Gastrocnemius medialis (tissue), 4 donors: ENCODE measurements at regions not wholly inside any gene's neighbourhood (a gene's known extent, or its start where the extent isn't known, plus 50 kb on each side); places are given as distances from the start of the nearest gene placed in this dataset.
"Not testable (repeated sequence)": the region's sequence is repeated elsewhere in the genome, so short reads cannot be mapped to it uniquely, and the experiment has no call there.

Experiments
- ATAC-seq, 2 donors: fragments of 150-250 bp; one replicate each; pipeline ENCODE4 v1.9.1; 2016
- DNase-seq, 2 donors: peaks; one replicate each; pipeline ENCODE4 v3.0.0-alpha.2; 2019
- H3K27ac ChIP-seq, 4 donors: fragments of 200-600 bp; sonication (generic); 1 replicate in 1 of 4; 2 replicates in 3 of 4; pipeline ENCODE4 v1.5.1; 2016 to 2018; ENCODE audit warnings: mild to moderate bottlenecking in 2 of 4, moderate library complexity in 1 of 4
- H3K27me3 ChIP-seq, 3 donors: fragments of 200-600 bp; sonication (generic) in 2 of 3; 1 replicate in 1 of 3; 2 replicates in 2 of 3; pipeline versions ENCODE4 v1.5.1 to v1.6.0; 2016 to 2019; ENCODE audit warnings: mild to moderate bottlenecking in 1 of 3, moderate library complexity in 1 of 3
- H3K36me3 ChIP-seq, 2 donors: fragments of 200-600 bp; sonication (generic) in 1 of 2; one replicate each; pipeline ENCODE4 v1.5.1; 2017 to 2018
- H3K4me1 ChIP-seq, 2 donors: fragments of 200-600 bp; sonication (generic) in 1 of 2; one replicate each; pipeline ENCODE4 v1.5.1; 2016 to 2017; ENCODE audit warnings: mild to moderate bottlenecking in 2 of 2
- H3K4me3 ChIP-seq, 4 donors: fragments of 200-600 bp; sonication (generic) in 3 of 4; 1 replicate in 1 of 4; 2 replicates in 3 of 4; pipeline ENCODE4 v1.5.1; 2016 to 2019; ENCODE audit warnings: mild to moderate bottlenecking in 2 of 4
- H3K9me3 ChIP-seq, 3 donors: fragments of 200-600 bp; sonication (generic) in 2 of 3; 1 replicate in 1 of 3; 2 replicates in 2 of 3; pipeline ENCODE4 v1.5.1; 2016 to 2019
- CTCF ChIP-seq, 5 experiments: fragments of 450-650 bp in 3 of 5; fragments of 200-600 bp in 2 of 5; sonication (generic) in 2 of 5; IDR thresholded peaks in 4 of 5; conservative IDR thresholded peaks in 1 of 5; 1 replicate in 4 of 5; 2 replicates in 1 of 5; pipeline ENCODE4 v1.5.1; 2016 to 2019; ENCODE audit warnings: antibody characterized with exemption in 5 of 5, mild to moderate bottlenecking in 3 of 5, moderate library complexity in 3 of 5
- POLR2A ChIP-seq, 2 donors: fragments of 450-650 bp; IDR thresholded peaks; one replicate each; pipeline ENCODE4 v1.6.1; 2017; ENCODE audit warnings: antibody characterized with exemption in 2 of 2, mild to moderate bottlenecking in 2 of 2, moderate library complexity in 2 of 2
- in situ Hi-C, 4 donors: fragments of 200-750 bp; cut with MboI; loops; one replicate each; pipeline versions ENCODE4 v1.15.0 to v1.8.0; 2017; ENCODE audit warnings: low sequenced_read_pairs in 4 of 4
- intact Hi-C: fragments of 100-400 bp; cut with DNase I; formaldehyde crosslinking; loops from one replicate; pipeline ENCODE4 v1.15.1; 2023; ENCODE audit warnings: low total_unique reads

DNA sequence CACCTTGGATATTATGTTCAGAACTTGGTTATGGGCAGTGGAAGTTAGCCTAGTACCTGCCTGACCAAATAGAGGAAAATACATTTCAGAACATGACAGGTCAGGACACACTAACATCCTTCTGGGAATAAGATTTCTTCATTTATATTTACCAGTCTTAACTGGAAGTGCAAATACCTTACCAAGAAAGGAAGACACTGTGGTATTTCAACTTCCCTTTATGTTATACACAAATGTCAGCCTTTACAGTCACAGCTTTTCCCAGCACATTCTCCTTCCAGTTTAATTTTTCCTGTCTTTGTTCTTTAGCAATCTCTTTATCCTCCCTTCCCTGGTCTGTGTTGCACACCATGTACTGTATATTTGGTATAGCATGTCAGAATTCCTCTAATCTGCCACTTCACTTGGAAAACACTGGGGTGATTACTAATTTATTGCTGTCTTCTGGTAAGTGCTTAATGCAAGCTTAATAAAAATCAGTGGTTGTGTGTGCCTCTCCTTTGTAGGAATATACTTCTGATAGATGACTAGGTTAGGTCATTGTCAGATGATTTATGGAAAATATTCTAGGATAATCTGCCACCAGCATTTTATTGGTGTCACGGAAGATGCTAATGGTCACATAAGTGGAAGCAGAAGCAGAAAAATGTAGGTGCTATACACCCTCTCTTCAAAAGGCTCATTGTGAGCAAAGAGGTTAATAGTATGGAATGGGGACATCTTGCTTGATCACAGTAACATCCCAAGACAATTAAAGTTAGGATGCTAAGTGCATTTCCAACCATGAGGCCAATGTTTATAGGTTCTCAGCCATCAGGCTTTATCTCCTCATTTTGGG lies 124.3 kb upstream of the STARD13 start:
- no peak for DNase-seq
- H3K27ac ChIP-seq = no peak overlapping the region
- no peaks in the 10 kb centered on the region for H3K4me1 ChIP-seq
- H3K36me3 ChIP-seq = no peaks in the 10 kb centered on the region
- no peaks in the 10 kb centered on the region for H3K27me3 ChIP-seq
- in situ Hi-C loops = no loop called here
- ATAC-seq = no peak
- no peak for TF ChIP-seq POLR2A (IDR thresholded peaks at IDR 0.05)
- no peak for TF ChIP-seq CTCF (IDR thresholded peaks at IDR 0.05 in 4 of 5, conservative IDR thresholded peaks at IDR 0.05 in 1 of 5)
- intact Hi-C loops = no loop called here
- H3K9me3 ChIP-seq = no peaks in the 10 kb centered on the region
- H3K4me3 ChIP-seq = no peak overlapping the region

DNA sequence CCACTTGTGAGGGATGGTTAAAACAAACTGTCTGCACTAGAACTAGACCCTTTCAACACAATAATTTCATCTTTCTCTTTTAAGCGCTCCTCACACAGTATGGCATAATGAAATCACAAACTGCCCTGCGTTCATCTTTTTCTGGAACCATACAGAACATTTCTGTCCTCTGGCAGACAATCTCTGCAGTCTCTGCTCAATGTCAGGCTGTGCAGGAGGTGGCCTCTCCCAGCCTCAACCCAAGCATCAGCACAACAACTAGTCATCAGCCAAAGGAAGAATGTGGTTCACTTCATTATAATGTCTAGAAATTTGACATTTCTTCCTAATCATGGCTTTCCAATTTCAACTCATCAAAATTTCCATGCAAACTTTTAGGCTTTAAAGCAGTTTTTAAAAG lies 125.1 kb upstream of the STARD13 start:
- H3K27me3 ChIP-seq = no peaks in the 10 kb centered on the region
- in situ Hi-C loops (no loop called here), intact Hi-C loops (no loop called here)
- no peaks in the 10 kb centered on the region for H3K36me3 ChIP-seq
- no peaks in the 10 kb centered on the region for H3K4me1 ChIP-seq
- TF ChIP-seq CTCF (IDR thresholded peaks at IDR 0.05 in 4 of 5, conservative IDR thresholded peaks at IDR 0.05 in 1 of 5) (no peak), POLR2A (IDR thresholded peaks at IDR 0.05) (no peak)
- no peaks in the 10 kb centered on the region for H3K9me3 ChIP-seq
- no peak overlapping the region for H3K4me3 ChIP-seq
- H3K27ac ChIP-seq = no peak overlapping the region
- DNase-seq = no peak
- ATAC-seq = no peak

- in situ Hi-C loops = no loop called here
- Histone ChIP-seq H3K27me3 (no peaks in the 10 kb centered on the region), H3K36me3 (no peaks in the 10 kb centered on the region), H3K4me1 (no peaks in the 10 kb centered on the region), H3K27ac (no peak overlapping the region), H3K4me3 (no peak overlapping the region), H3K9me3 (no peaks in the 10 kb centered on the region)
- no peak for ATAC-seq
- no peak for DNase-seq
- TF ChIP-seq POLR2A (IDR thresholded peaks at IDR 0.05) = no peak
- no peak for TF ChIP-seq CTCF (IDR thresholded peaks at IDR 0.05 in 4 of 5, conservative IDR thresholded peaks at IDR 0.05 in 1 of 5)
- intact Hi-C loops = no loop called here
Measured at GRCh38 chr13:33411312-33411711, 125.8 kb upstream of the STARD13 start.

DNA sequence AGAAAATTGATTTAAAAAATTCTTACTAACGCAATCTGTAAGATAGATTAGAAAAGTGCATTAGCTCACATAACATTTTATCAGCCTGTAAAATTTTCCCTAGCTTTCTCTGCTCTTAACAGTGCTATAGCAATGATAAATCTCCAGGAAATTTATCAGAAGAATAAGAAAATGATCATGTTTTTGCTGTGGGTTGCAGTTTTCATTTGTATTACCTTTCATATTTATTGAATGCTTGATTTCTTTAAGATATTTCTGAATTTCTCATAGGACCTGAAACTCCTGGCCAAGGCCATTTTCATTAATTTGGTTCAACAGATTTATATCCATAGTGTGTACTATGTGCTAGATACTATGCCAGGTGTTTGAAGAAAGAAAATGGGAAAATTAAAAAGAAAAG lies 130.3 kb upstream of the STARD13 start:
- in situ Hi-C loops = no loop called here
- intact Hi-C loops = no loop called here
- TF ChIP-seq POLR2A (IDR thresholded peaks at IDR 0.05) = no peak
- no peak for TF ChIP-seq CTCF (IDR thresholded peaks at IDR 0.05 in 4 of 5, conservative IDR thresholded peaks at IDR 0.05 in 1 of 5)

GRCh38 chr13:33418224-33418953 lies 132.8 kb upstream of the STARD13 start:
- intact Hi-C loops, DNase-seq, H3K9me3 ChIP-seq, ATAC-seq, H3K36me3 ChIP-seq, H3K27me3 ChIP-seq, H3K4me1 ChIP-seq, H3K27ac ChIP-seq, H3K4me3 ChIP-seq, in situ Hi-C loops: not testable (repeated sequence)

More for the DNA sequence above, 130.3 kb upstream of the STARD13 start:
- no peaks in the 10 kb centered on the region for H3K36me3 ChIP-seq
- H3K27me3 ChIP-seq = no peaks in the 10 kb centered on the region
- no peaks in the 10 kb centered on the region for H3K9me3 ChIP-seq
- ATAC-seq (no peak), DNase-seq (no peak)
- H3K27ac ChIP-seq = no peak overlapping the region
- no peak overlapping the region for H3K4me3 ChIP-seq
- H3K4me1 ChIP-seq = no peaks in the 10 kb centered on the region

DNA sequence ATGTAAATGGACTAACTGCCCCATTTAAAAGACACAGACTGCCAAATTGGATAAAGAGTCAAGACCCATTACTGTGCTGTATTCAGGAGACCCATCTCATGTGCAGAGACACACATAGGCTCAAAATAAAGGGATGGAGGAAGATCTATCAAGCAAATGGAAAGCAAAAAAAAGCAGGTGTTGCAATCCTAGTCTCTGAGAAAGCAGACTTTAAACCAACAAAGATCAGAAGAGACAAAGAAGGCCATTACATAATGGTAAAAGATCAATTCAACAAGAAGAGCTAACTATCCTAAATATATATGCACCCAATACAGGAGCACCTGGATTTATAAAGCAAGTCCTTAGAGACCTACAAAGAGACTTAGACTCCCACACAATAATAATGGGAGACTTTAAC lies 134.6 kb upstream of the STARD13 start:
- H3K27ac ChIP-seq, in situ Hi-C loops, H3K4me1 ChIP-seq, ATAC-seq, H3K4me3 ChIP-seq, H3K9me3 ChIP-seq, intact Hi-C loops, H3K36me3 ChIP-seq, H3K27me3 ChIP-seq, DNase-seq: not testable (repeated sequence)
